Hepatocyte (in vitro differentiated cells): ENCODE measurements at regions not wholly inside any gene's neighbourhood (a gene's known extent, or its start where the extent isn't known, plus 50 kb on each side); places are given as distances from the start of the nearest gene placed in this dataset.

Source experiments
- CTCF ChIP-seq: fragments of 200-600 bp; sonication (generic); IDR thresholded peaks from 2 replicates; pipeline ENCODE4 v1.5.1; 2016; ENCODE audit warnings: antibody characterized with exemption, mild to moderate bottlenecking; ENCODE audit not compliant: poor library complexity
- EZH2phosphoT487 ChIP-seq: fragments of 200-600 bp; sonication (generic); IDR thresholded peaks from one replicate; pipeline ENCODE4 v1.6.1; 2018; ENCODE audit warnings: antibody characterized with exemption, mild to moderate bottlenecking, low read depth, moderate library complexity; ENCODE audit not compliant: unreplicated experiment, severe bottlenecking

DNA sequence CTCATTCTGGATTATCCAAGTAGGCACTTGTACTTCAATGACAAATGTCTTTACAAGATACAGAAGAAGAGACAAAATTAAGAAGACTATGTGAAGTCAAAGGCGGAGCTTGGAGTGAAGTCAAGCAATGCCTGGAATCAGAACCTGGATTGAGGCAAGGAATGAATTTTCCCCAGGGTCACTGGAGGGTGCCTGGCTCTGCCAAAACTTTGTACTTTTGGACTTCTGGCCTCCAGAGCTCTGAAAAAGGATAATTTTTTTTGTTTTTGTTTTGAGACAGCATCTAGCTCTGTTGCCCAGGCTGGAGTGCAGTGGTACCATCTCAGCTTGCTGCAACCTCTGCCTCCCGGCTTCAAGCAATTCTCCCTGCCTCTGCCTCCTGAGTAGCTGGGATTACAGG is 119.3 kb upstream of the AGBL1 start:
- TF ChIP-seq CTCF (no peak), EZH2phosphoT487 (no peak)
